ENCODE measurements at regions not wholly inside any gene's neighbourhood (a gene's known extent, or its start where the extent isn't known, plus 50 kb on each side); places are given as distances from the start of the nearest gene placed in this dataset.
"Not testable (repeated sequence)": the region's sequence is repeated elsewhere in the genome, so short reads cannot be mapped to it uniquely, and the experiment has no call there.

DNA sequence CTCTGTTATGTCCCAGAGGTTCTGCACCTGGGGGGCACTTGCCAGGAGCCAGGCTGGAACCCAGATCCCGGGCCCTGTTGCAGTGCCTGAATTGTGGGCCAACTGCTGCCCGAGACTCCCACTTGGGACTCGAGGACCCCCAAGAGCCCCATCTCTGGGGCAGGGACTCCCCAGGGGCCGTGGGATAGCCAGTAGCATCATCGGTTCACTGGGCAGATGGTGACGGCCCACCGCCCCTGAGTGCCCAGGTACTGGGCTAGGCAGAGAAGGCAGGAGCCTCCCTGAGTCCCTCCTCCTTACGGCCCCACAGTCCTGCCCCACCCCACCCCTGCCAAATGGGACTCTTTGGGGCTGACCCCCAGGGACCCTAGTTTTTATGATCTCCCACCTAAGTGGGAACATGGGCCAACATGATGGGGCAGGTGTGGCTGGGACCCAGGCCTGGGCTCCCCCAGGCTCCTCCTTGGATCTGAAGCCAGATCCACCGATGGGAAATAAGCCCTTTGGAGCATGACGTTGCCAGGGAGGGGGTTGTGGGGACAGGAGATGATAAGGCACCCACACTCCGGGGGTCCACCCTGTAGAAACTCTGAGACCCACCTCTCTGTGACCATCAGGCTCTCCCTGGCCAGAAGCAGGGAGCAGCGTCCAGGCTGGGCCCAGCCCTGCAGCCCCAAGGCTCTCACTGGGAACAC is 94.5 kb upstream of the FGF3 start:
- Histone ChIP-seq H3K36me3 (ENCODE audit: control insufficient read depth in 2 of 2, insufficient read depth in 2 of 2, low read length in 2 of 2) (no peaks in the 10 kb centered on the region), H3K27me3 (ENCODE audit: control insufficient read depth in 1 of 2, insufficient read depth in 2 of 2, low read length in 2 of 2) (peaks cover 16% of the 10 kb centered on the region in 2 donors), H3K4me1 (ENCODE audit: control insufficient read depth, insufficient read depth, low read length) (peaks cover 21% of the 10 kb centered on the region)

DNA sequence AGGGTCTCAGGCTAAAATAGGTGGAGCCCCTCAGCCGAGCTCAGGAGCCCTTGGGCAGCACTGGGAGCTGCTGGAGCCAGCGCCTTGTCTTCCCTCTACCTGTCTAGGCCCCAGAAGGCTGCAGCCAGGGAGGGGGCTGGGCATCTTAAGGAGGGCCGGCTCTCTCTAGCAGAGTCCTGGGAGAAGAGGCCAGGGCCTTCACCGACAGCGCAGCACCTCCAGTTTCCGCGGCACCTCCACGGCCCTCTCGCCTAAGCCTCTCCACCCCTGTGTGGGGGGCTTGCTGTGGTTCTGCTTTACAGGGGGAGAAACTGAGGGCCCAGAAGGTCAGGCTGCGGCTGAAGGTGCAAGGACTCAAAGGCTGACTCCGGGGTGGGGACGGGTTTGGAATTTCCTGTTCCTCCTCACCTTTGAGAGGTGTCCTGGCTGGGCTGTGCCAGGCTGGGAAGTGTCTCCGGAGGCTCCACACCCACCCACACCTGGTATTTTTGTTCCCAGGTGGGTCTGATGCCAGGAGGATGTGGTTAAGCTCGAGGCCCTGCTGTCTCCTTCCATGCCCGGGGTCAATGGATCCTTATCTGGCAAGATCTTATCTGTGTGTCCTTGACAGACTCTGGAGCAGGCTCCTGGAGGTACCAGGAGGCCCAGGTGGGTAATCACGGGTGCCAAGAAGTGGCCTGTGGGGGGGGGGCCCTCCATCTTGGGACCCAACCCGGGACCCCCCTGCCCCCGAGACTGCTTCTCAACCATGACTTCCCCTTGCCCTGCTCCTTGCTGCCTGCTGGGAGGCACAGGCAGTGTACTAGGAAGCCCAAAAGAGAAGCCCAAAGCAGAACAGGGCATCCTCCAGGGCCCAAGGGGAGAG is 95.3 kb upstream of the FGF3 start:
- no peak overlapping the region for H3K4me3 ChIP-seq (ENCODE audit: low read length in 2 of 2)
- no peaks in the 10 kb centered on the region for H3K9me3 ChIP-seq (ENCODE audit: control insufficient read depth in 2 of 2, low read length in 2 of 2)
- H3K36me3 ChIP-seq (ENCODE audit: control insufficient read depth in 2 of 2, insufficient read depth in 2 of 2, low read length in 2 of 2): no peaks in the 10 kb centered on the region
- peaks cover 11 to 19% of the 10 kb centered on the region in 2 donors for H3K27me3 ChIP-seq (ENCODE audit: control insufficient read depth in 1 of 2, insufficient read depth in 2 of 2, low read length in 2 of 2)
- H3K27ac ChIP-seq (ENCODE audit: low read length): peak overlapping the region; percentile 24
- H3K9ac ChIP-seq (ENCODE audit: low read length in 2 of 2): no peak overlapping the region
- peaks cover 26% of the 10 kb centered on the region for H3K4me1 ChIP-seq (ENCODE audit: control insufficient read depth, insufficient read depth, low read length)

More for the DNA sequence above, 94.5 kb upstream of the FGF3 start:
- Histone ChIP-seq H3K9ac (ENCODE audit: low read length in 2 of 2) (no peak overlapping the region), H3K27ac (ENCODE audit: low read length) (no peak overlapping the region), H3K9me3 (ENCODE audit: control insufficient read depth in 2 of 2, low read length in 2 of 2) (no peaks in the 10 kb centered on the region), H3K4me3 (ENCODE audit: low read length in 2 of 2) (no peak overlapping the region)

- H3K9me3 ChIP-seq (ENCODE audit: control insufficient read depth in 2 of 2, low read length in 2 of 2): no peaks in the 10 kb centered on the region
- peaks cover 23% of the 10 kb centered on the region for H3K4me1 ChIP-seq (ENCODE audit: control insufficient read depth, insufficient read depth, low read length)
- peak overlapping the region in 1 of 2 donors; percentile 29 for H3K4me3 ChIP-seq (ENCODE audit: low read length in 2 of 2)
- peak overlapping the region; percentile 24 for H3K27ac ChIP-seq (ENCODE audit: low read length)
- no peak overlapping the region for H3K9ac ChIP-seq (ENCODE audit: low read length in 2 of 2)
- H3K36me3 ChIP-seq (ENCODE audit: control insufficient read depth in 2 of 2, insufficient read depth in 2 of 2, low read length in 2 of 2): no peaks in the 10 kb centered on the region
- H3K27me3 ChIP-seq (ENCODE audit: control insufficient read depth in 1 of 2, insufficient read depth in 2 of 2, low read length in 2 of 2): peaks cover 11 to 19% of the 10 kb centered on the region in 2 donors
These were observed 95.9 kb upstream of the FGF3 start for GRCh38 chr11:69915151-69915500.

- peak overlapping the region in 1 of 2 donors; percentile 29 for H3K4me3 ChIP-seq (ENCODE audit: low read length in 2 of 2)
- H3K9ac ChIP-seq (ENCODE audit: low read length in 2 of 2): no peak overlapping the region
- peaks cover 23% of the 10 kb centered on the region for H3K4me1 ChIP-seq (ENCODE audit: control insufficient read depth, insufficient read depth, low read length)
- H3K27ac ChIP-seq (ENCODE audit: low read length): peak overlapping the region; percentile 24
- peaks cover 9 to 19% of the 10 kb centered on the region in 2 donors for H3K27me3 ChIP-seq (ENCODE audit: control insufficient read depth in 1 of 2, insufficient read depth in 2 of 2, low read length in 2 of 2)
- no peaks in the 10 kb centered on the region for H3K9me3 ChIP-seq (ENCODE audit: control insufficient read depth in 2 of 2, low read length in 2 of 2)
- no peaks in the 10 kb centered on the region for H3K36me3 ChIP-seq (ENCODE audit: control insufficient read depth in 2 of 2, insufficient read depth in 2 of 2, low read length in 2 of 2)
These were observed 96.5 kb upstream of the FGF3 start for GRCh38 chr11:69915501-69916250.

DNA sequence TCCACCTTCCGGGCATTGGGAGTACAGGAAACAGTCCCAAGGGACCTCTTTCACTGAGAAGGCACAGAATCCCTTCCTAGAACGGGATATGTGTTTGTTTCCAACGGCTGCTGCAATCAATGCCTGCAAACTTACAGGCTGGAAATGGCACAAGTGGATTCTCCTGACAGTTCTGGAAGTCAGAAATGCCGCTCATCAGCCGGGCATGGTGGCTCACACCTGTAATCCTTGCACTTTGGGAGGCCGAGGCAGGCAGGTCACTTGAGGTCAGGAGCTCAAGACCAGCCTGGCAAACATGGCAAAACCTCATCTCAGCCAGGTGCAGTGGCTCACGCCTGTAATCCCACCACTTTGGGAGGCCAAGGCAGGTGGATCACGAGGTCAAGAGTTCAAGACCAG is 97.0 kb upstream of the FGF3 start:
- Histone ChIP-seq H3K27me3 (ENCODE audit: control insufficient read depth in 1 of 2, insufficient read depth in 2 of 2, low read length in 2 of 2) (peaks cover 8 to 19% of the 10 kb centered on the region in 2 donors), H3K4me1 (ENCODE audit: control insufficient read depth, insufficient read depth, low read length) (peaks cover 23% of the 10 kb centered on the region), H3K27ac (ENCODE audit: low read length) (peak overlapping the region; percentile 24)
- H3K9ac ChIP-seq (ENCODE audit: low read length in 2 of 2); H3K4me3 ChIP-seq (ENCODE audit: low read length in 2 of 2); H3K36me3 ChIP-seq (ENCODE audit: control insufficient read depth in 2 of 2, insufficient read depth in 2 of 2, low read length in 2 of 2); H3K9me3 ChIP-seq (ENCODE audit: control insufficient read depth in 2 of 2, low read length in 2 of 2): not testable (repeated sequence)

- H3K9me3 ChIP-seq (ENCODE audit: control insufficient read depth in 2 of 2, low read length in 2 of 2): no peaks in the 10 kb centered on the region
- H3K9ac ChIP-seq (ENCODE audit: low read length in 2 of 2): no peak overlapping the region
- H3K36me3 ChIP-seq (ENCODE audit: control insufficient read depth in 2 of 2, insufficient read depth in 2 of 2, low read length in 2 of 2): no peaks in the 10 kb centered on the region
- no peak overlapping the region for H3K4me3 ChIP-seq (ENCODE audit: low read length in 2 of 2)
- H3K27me3 ChIP-seq (ENCODE audit: control insufficient read depth in 1 of 2, insufficient read depth in 2 of 2, low read length in 2 of 2): peaks cover 8 to 19% of the 10 kb centered on the region in 2 donors
- no peak overlapping the region for H3K27ac ChIP-seq (ENCODE audit: low read length)
- peaks cover 23% of the 10 kb centered on the region for H3K4me1 ChIP-seq (ENCODE audit: control insufficient read depth, insufficient read depth, low read length)
These were observed 97.7 kb upstream of the FGF3 start for GRCh38 chr11:69916806-69917387.

GRCh38 chr11:69917529-69917928 is 98.3 kb upstream of the FGF3 start:
- Histone ChIP-seq H3K9ac (ENCODE audit: low read length in 2 of 2) (no peak overlapping the region), H3K9me3 (ENCODE audit: control insufficient read depth in 2 of 2, low read length in 2 of 2) (no peaks in the 10 kb centered on the region), H3K4me3 (ENCODE audit: low read length in 2 of 2) (no peak overlapping the region), H3K27me3 (ENCODE audit: control insufficient read depth in 1 of 2, insufficient read depth in 2 of 2, low read length in 2 of 2) (peaks cover 10 to 19% of the 10 kb centered on the region in 2 donors), H3K36me3 (ENCODE audit: control insufficient read depth in 2 of 2, insufficient read depth in 2 of 2, low read length in 2 of 2) (no peaks in the 10 kb centered on the region), H3K27ac (ENCODE audit: low read length) (no peak overlapping the region), H3K4me1 (ENCODE audit: control insufficient read depth, insufficient read depth, low read length) (peaks cover 23% of the 10 kb centered on the region)

GRCh38 chr11:69918231-69918937 is 99.2 kb upstream of the FGF3 start:
- H3K36me3 ChIP-seq (ENCODE audit: control insufficient read depth in 2 of 2, insufficient read depth in 2 of 2, low read length in 2 of 2): no peaks in the 10 kb centered on the region
- peak overlapping the region in 1 of 2 donors; percentile 44 for H3K4me3 ChIP-seq (ENCODE audit: low read length in 2 of 2)
- H3K9me3 ChIP-seq (ENCODE audit: control insufficient read depth in 2 of 2, low read length in 2 of 2): no peaks in the 10 kb centered on the region
- peaks cover 17 to 22% of the 10 kb centered on the region in 2 donors for H3K27me3 ChIP-seq (ENCODE audit: control insufficient read depth in 1 of 2, insufficient read depth in 2 of 2, low read length in 2 of 2)
- H3K4me1 ChIP-seq (ENCODE audit: control insufficient read depth, insufficient read depth, low read length): peaks cover 23% of the 10 kb centered on the region
- no peak overlapping the region for H3K9ac ChIP-seq (ENCODE audit: low read length in 2 of 2)
- no peak overlapping the region for H3K27ac ChIP-seq (ENCODE audit: low read length)

GRCh38 chr11:69918938-69919650 is 99.9 kb upstream of the FGF3 start:
- Histone ChIP-seq H3K27me3 (ENCODE audit: control insufficient read depth in 1 of 2, insufficient read depth in 2 of 2, low read length in 2 of 2) (peaks cover 21 to 22% of the 10 kb centered on the region in 2 donors), H3K27ac (ENCODE audit: low read length) (no peak overlapping the region), H3K9ac (ENCODE audit: low read length in 2 of 2) (no peak overlapping the region), H3K36me3 (ENCODE audit: control insufficient read depth in 2 of 2, insufficient read depth in 2 of 2, low read length in 2 of 2) (no peaks in the 10 kb centered on the region), H3K4me3 (ENCODE audit: low read length in 2 of 2) (peak overlapping the region in 1 of 2 donors; percentile 44), H3K9me3 (ENCODE audit: control insufficient read depth in 2 of 2, low read length in 2 of 2) (no peaks in the 10 kb centered on the region), H3K4me1 (ENCODE audit: control insufficient read depth, insufficient read depth, low read length) (peaks cover 23% of the 10 kb centered on the region)

All from stomach smooth muscle (tissue), 2 donors.